ENCODE measurements at regions not wholly inside any gene's neighbourhood (a gene's known extent, or its start where the extent isn't known, plus 50 kb on each side); places are given as distances from the start of the nearest gene placed in this dataset.

DNA sequence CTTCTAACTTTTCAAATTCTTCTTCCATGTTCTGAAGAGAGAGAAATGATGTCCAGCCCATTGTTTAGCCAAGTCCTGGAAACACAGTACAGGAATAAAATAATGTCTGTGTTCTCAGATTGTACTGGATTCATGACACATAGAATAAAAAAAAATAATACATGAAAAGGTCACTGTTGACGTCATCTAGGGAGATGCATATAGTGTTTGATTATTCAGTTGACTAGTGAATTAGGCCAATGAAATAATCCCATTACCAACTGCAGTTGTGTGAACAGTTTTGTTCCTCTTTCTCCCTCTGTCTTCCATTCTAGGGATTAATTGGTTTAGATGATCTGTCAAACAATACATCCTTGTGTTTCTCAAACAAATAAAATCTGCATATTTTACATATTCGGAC lies 222.8 kb downstream of the ALDH8A1 start:
- TF ChIP-seq CTCF (IDR thresholded peaks at IDR 0.05) (no peak), POLR2A (IDR thresholded peaks at IDR 0.05) (no peak)

Measured in right lobe of liver (tissue), 4 donors.